ENCODE measurements at regions not wholly inside any gene's neighbourhood (a gene's known extent, or its start where the extent isn't known, plus 50 kb on each side); places are given as distances from the start of the nearest gene placed in this dataset.

DNA sequence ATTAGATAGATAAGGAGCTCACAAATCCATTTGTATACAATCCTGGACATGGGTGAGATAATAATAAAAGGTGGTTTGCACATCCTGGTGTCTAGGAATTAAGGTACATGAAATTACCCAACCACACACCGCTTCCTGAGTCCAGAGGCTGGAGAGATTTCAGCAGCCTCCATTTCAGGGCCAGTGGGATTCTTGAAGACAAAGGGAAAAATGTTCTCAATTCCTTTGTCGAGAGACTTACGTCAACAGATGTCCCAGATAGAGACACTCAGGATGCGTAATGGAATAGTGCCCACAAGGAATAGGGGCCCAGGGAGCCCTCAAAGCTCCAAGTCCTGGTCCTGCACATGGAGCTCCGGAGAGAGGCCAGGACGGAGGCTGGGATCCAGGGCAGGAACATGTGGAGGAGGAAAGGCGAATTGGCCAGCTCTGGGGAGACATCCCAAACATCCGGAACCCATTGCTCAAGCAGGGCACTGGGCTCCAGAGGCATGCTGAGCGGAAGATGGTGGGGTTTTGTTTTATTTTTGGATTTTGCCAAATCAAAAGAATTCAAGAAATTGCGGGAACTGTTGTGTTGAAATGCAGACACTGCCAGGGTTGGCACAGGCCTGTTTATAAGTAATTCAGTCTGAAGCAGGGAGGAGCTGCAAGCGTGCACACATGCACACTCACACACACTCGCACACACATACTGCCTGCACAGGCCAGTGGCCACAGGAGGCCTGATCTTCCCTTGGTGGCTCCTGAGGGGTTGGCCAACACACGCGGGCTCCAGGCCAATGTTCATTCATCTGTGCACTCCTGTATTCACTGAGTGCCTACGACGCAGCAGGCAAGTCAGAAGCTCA, 97.2 kb downstream of the NOG start:
- no peaks in the 10 kb centered on the region for H3K36me3 ChIP-seq (ENCODE audit: control insufficient read depth, insufficient read depth, low read length)
- H3K4me1 ChIP-seq (ENCODE audit: control insufficient read depth, insufficient read depth, low read length): no peaks in the 10 kb centered on the region
- H3K27me3 ChIP-seq (ENCODE audit: control insufficient read depth, insufficient read depth, low read length): 0 out of 2 replicates have a peak, but pooled peaks cover 3% of the 10 kb centered on the region
- no peaks in the 10 kb centered on the region for H3K9me3 ChIP-seq (ENCODE audit: control insufficient read depth, insufficient read depth, low read length)
- no peak overlapping the region for H3K9ac ChIP-seq (ENCODE audit: low read depth, low read length)
- no peak overlapping the region for H3K27ac ChIP-seq (ENCODE audit: low read depth, low read length)
- no peak overlapping the region for H3K4me3 ChIP-seq (ENCODE audit: low read depth, low read length)

DNA sequence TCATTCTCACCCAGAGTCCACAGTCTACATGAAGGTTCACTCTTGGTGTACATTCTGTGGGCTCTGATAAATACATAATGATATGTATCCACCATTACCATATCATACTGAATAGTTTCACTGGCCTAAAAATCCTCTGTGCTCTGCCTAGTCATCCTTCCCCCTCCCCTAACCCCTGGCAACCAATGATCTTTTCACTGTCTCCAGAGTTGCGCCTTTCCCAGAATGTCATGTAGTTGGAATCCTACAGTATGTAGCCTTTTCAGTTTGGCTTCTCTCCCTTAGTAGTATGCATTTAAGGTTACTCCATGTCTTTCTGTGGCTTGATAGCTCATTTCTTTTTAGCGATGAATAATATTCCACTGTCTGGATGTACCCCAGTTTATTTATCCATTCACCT, 101.3 kb downstream of the NOG start:
- Histone ChIP-seq H3K27me3 (ENCODE audit: control insufficient read depth, insufficient read depth, low read length) (no peaks in the 10 kb centered on the region), H3K9ac (ENCODE audit: low read depth, low read length) (no peak overlapping the region), H3K9me3 (ENCODE audit: control insufficient read depth, insufficient read depth, low read length) (no peaks in the 10 kb centered on the region), H3K4me1 (ENCODE audit: control insufficient read depth, insufficient read depth, low read length) (peaks cover 4% of the 10 kb centered on the region; the same call in 1 of the 2 replicates), H3K27ac (ENCODE audit: low read depth, low read length) (no peak overlapping the region), H3K36me3 (ENCODE audit: control insufficient read depth, insufficient read depth, low read length) (no peaks in the 10 kb centered on the region), H3K4me3 (ENCODE audit: low read depth, low read length) (no peak overlapping the region)

DNA sequence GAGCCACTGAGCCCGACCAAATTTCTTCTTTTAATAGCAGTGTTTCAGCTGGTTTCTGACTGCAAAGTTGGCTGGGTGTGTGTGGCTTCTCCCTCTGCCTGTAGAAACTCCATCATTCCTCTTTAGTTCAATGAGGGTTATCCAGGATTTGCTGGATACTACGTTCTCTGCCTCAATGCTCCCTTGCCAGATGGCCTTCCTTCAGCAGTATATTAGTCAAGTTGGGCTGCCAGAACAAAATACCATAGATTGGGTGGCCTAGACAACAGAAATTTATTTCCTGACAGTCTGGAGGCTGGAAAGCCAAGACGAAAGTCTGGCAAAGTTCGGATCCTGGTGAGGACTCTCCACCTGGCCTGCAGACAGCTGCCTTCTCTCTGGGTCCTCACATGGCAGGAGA, 103.7 kb downstream of the NOG start:
- peaks cover 7% of the 10 kb centered on the region; the same call in 1 of the 2 replicates for H3K4me1 ChIP-seq (ENCODE audit: control insufficient read depth, insufficient read depth, low read length)
- H3K27me3 ChIP-seq (ENCODE audit: control insufficient read depth, insufficient read depth, low read length): no peaks in the 10 kb centered on the region
- no peak overlapping the region for H3K27ac ChIP-seq (ENCODE audit: low read depth, low read length)
- no peak overlapping the region for H3K4me3 ChIP-seq (ENCODE audit: low read depth, low read length)
- H3K9ac ChIP-seq (ENCODE audit: low read depth, low read length): no peak overlapping the region
- no peaks in the 10 kb centered on the region for H3K9me3 ChIP-seq (ENCODE audit: control insufficient read depth, insufficient read depth, low read length)
- H3K36me3 ChIP-seq (ENCODE audit: control insufficient read depth, insufficient read depth, low read length): no peaks in the 10 kb centered on the region

DNA sequence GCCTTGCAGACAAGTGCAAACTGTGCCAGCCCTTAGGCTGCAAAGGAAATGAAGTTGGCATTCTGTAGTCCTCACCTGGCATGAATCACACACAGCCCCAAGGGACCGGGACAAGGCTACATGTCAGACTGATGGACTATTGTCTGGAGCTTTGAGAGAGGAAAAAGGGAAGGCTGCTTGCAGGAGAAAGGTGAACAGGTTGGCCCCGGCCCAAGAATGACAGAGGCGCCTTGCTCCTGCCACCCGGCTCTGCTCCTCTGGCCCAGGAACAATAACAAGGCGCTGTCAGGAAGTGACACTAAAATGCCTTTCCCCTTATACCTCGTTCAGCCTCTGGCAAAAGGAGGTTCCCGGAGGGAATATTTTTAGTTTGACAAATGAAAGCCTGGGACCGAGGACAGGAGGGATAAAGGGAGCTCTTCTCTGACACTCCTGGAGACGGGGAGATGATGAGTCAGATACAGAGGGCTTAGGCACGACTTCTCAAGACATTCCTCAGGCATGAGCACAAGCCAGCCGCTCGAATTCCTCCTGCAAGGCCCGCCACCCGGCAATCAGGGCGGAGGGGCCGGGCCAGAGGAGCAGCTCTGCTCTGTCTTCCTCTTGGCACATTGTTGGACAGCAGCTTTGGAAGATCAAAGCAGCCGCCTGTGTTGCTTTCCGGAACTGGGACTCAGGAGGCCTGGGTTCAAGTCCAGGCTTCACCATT, 105.8 kb downstream of the NOG start:
- no peaks in the 10 kb centered on the region for H3K36me3 ChIP-seq (ENCODE audit: control insufficient read depth, insufficient read depth, low read length)
- peak overlapping the region; percentile 80 for H3K27ac ChIP-seq (ENCODE audit: low read depth, low read length)
- no peak overlapping the region for H3K4me3 ChIP-seq (ENCODE audit: low read depth, low read length)
- no peaks in the 10 kb centered on the region for H3K9me3 ChIP-seq (ENCODE audit: control insufficient read depth, insufficient read depth, low read length)
- H3K4me1 ChIP-seq (ENCODE audit: control insufficient read depth, insufficient read depth, low read length): peaks cover 7% of the 10 kb centered on the region; the same call in 1 of the 2 replicates
- H3K9ac ChIP-seq (ENCODE audit: low read depth, low read length): no peak overlapping the region
- no peaks in the 10 kb centered on the region for H3K27me3 ChIP-seq (ENCODE audit: control insufficient read depth, insufficient read depth, low read length)

DNA sequence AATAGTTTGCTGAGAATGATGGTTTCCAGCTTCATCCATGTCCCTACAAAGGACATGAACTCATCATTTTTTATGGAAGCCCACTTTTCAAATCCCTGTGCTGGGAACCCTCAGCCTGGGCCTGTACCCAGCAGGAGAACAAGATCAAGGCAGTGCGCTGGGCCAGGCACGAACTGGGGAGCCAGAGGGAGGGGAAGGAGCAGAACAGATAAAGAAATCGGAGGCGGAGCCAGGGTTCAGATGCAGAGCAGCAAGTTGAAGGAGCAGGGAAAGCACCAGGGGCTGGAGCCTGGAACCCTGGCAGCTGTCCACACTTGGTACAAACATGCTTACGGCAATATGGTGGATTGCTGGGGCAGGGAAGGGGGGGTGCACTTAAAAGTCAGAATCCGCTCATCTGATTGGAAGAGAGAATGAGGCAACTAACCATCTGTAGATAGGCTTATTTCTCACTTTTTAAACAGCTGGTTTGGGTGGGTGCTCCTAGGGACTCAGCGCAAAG, 107.5 kb downstream of the NOG start:
- no peak overlapping the region for H3K4me3 ChIP-seq (ENCODE audit: low read depth, low read length)
- no peaks in the 10 kb centered on the region for H3K27me3 ChIP-seq (ENCODE audit: control insufficient read depth, insufficient read depth, low read length)
- H3K36me3 ChIP-seq (ENCODE audit: control insufficient read depth, insufficient read depth, low read length): no peaks in the 10 kb centered on the region
- H3K4me1 ChIP-seq (ENCODE audit: control insufficient read depth, insufficient read depth, low read length): peaks cover 7% of the 10 kb centered on the region; the same call in 1 of the 2 replicates
- no peaks in the 10 kb centered on the region for H3K9me3 ChIP-seq (ENCODE audit: control insufficient read depth, insufficient read depth, low read length)
- no peak overlapping the region for H3K9ac ChIP-seq (ENCODE audit: low read depth, low read length)
- no peak overlapping the region for H3K27ac ChIP-seq (ENCODE audit: low read depth, low read length)

DNA sequence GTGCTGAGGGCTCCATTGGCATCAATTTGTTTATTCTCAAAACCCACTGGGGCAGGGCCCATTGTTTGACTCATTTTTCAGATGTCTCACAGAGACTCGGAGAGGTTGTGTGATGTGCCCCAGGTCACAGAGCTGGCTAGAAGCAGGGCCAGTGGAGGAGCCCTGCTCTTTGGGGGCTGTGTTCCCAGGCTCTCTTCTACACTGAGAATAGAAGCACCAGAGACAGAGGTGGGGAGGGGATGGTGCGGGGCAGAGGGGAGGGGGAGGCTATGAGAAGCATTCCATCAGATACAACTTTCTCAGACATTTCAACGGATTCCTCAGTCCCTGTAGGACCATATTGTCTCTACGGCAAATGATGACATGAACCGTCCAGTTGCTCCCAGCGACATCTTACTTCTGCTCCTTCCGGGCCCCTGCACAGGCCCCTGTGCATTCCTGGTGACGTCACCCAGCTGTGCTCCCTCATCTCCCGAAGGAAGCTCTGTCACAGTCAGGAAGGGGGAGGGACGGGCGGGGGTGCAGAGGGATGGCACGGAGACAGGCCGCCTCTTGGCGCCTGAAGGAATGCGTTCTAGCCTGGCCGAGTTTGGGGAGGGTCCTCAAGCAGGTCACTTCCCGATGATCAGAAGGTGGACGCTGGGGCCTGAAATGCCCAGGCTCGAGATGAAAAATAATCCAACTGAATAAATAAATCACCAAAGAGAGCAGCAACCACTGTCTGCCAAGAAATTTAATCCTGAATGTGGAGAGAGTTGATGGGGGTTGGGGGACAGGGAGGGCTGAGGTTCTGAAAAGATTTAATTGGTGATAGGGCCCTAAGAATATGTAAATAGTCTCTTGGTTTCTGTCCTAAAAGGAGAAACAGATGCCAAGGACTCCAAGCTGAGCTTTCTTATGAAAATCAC, 114.1 kb downstream of the NOG start:
- H3K27me3 ChIP-seq (ENCODE audit: control insufficient read depth, insufficient read depth, low read length): peaks cover 3% of the 10 kb centered on the region; the same call in 1 of the 2 replicates
- H3K9ac ChIP-seq (ENCODE audit: low read depth, low read length): no peak overlapping the region
- H3K9me3 ChIP-seq (ENCODE audit: control insufficient read depth, insufficient read depth, low read length): no peaks in the 10 kb centered on the region
- peak overlapping the region; percentile 57 for H3K27ac ChIP-seq (ENCODE audit: low read depth, low read length)
- no peaks in the 10 kb centered on the region for H3K36me3 ChIP-seq (ENCODE audit: control insufficient read depth, insufficient read depth, low read length)
- peaks cover 16% of the 10 kb centered on the region for H3K4me1 ChIP-seq (ENCODE audit: control insufficient read depth, insufficient read depth, low read length)
- peak overlapping the region; percentile 40 for H3K4me3 ChIP-seq (ENCODE audit: low read depth, low read length)

DNA sequence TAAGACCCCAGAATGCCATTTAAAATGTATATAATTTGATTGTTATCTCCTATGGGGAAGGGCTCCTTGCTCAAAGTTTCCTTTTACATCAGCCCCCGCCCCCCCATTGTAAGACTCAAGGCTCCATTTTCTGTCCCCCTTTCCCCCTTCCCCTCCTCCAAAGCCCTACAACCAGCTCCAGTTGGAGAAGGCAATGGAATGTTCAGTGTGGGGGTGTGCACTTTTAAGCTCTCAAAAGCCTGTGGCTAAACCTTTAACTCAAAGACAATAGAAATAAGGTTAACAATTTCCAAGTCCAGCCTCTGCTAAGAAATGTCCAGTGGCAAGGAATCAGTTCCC, 114.7 kb downstream of the NOG start:
- Histone ChIP-seq H3K9me3 (ENCODE audit: control insufficient read depth, insufficient read depth, low read length) (no peaks in the 10 kb centered on the region), H3K4me3 (ENCODE audit: low read depth, low read length) (peak overlapping the region; percentile 40; the same call in 1 of the 2 replicates), H3K27me3 (ENCODE audit: control insufficient read depth, insufficient read depth, low read length) (peaks cover 3% of the 10 kb centered on the region; the same call in 1 of the 2 replicates), H3K9ac (ENCODE audit: low read depth, low read length) (no peak overlapping the region), H3K27ac (ENCODE audit: low read depth, low read length) (peak overlapping the region; percentile 68), H3K36me3 (ENCODE audit: control insufficient read depth, insufficient read depth, low read length) (no peaks in the 10 kb centered on the region), H3K4me1 (ENCODE audit: control insufficient read depth, insufficient read depth, low read length) (peaks cover 16% of the 10 kb centered on the region)

DNA sequence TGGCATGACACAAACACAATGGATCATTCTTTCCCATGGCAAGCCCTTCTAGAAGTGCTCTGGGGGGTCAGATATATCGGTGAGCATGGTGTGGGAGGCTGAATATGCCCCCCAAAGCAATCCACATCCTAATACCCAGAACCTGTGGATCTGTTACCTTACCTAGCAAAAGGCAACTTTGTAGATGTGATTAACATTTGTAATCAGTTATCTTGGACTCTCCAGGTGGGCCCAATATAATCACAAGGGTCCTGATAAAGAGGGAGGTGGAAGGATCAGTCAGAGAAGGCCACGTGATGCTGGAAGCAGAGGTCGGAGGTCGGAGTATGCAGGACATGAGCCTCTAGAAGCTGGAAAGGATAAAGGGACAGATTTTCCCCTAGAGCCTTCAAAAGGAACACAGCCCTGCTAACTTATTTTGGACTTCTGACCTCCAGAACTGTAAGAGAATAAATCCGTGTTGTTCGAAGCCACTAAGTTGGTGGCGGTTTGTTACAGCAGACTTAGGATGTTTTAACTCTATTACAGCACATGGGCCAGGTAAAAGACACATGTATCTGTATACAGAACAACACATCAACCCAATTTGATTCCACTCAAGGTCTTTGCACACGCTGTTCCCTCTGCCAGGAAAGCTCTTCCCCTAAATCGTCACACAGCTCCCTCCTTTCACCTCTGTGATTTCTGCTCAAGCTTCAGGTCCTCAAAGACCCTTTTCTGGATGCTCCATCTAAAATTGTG, 115.3 kb downstream of the NOG start:
- H3K9ac ChIP-seq (ENCODE audit: low read depth, low read length): no peak overlapping the region
- peaks cover 3% of the 10 kb centered on the region; the same call in 1 of the 2 replicates for H3K27me3 ChIP-seq (ENCODE audit: control insufficient read depth, insufficient read depth, low read length)
- H3K27ac ChIP-seq (ENCODE audit: low read depth, low read length): peak overlapping the region; percentile 68

DNA sequence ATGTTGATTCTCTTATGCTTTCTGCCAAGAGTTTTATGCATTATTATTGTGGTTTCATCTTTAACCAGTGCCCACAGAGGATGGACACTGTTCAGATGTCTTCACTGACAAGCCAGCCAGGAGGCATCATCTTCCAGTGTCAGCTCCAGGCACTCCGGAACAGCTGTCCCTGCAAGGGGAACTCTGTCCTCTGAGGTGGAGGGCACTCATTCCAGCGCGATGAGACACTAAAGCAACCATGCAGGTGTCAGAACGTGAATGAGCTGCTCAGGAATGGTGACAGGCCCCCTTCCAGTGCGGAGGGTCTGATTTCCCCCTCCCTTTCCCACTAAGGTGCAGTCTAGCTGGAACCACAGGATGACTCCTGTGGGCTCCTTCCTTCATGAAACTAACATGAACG, 117.5 kb downstream of the NOG start:
- H3K9me3 ChIP-seq (ENCODE audit: control insufficient read depth, insufficient read depth, low read length): no peaks in the 10 kb centered on the region
- peaks cover 3% of the 10 kb centered on the region; the same call in 1 of the 2 replicates for H3K27me3 ChIP-seq (ENCODE audit: control insufficient read depth, insufficient read depth, low read length)
- H3K27ac ChIP-seq (ENCODE audit: low read depth, low read length): no peak overlapping the region
- H3K9ac ChIP-seq (ENCODE audit: low read depth, low read length): no peak overlapping the region
- no peak overlapping the region for H3K4me3 ChIP-seq (ENCODE audit: low read depth, low read length)
- no peaks in the 10 kb centered on the region for H3K36me3 ChIP-seq (ENCODE audit: control insufficient read depth, insufficient read depth, low read length)
- H3K4me1 ChIP-seq (ENCODE audit: control insufficient read depth, insufficient read depth, low read length): peaks cover 16% of the 10 kb centered on the region

More for the DNA sequence above, 115.3 kb downstream of the NOG start:
- Histone ChIP-seq H3K4me3 (ENCODE audit: low read depth, low read length) (no peak overlapping the region), H3K9me3 (ENCODE audit: control insufficient read depth, insufficient read depth, low read length) (no peaks in the 10 kb centered on the region), H3K36me3 (ENCODE audit: control insufficient read depth, insufficient read depth, low read length) (no peaks in the 10 kb centered on the region), H3K4me1 (ENCODE audit: control insufficient read depth, insufficient read depth, low read length) (peaks cover 16% of the 10 kb centered on the region)

All from HUES48 (cell line).